Heart left ventricle (tissue), 16 donors: ENCODE measurements at regions not wholly inside any gene's neighbourhood (a gene's known extent, or its start where the extent isn't known, plus 50 kb on each side); places are given as distances from the start of the nearest gene placed in this dataset.

Source experiments
- ATAC-seq, 4 donors: fragments of 200-7000 bp; cut with Tn5 transposase; one replicate each; pipeline ENCODE4 v1.9.1; 2020 to 2022; ENCODE audit warnings: moderate library complexity in 4 of 4, mild to moderate bottlenecking in 3 of 4, moderate number of reproducible peaks in 1 of 4
- DNase-seq, 5 donors: peaks; one replicate each; pipeline ENCODE4 v3.0.0-alpha.2; 2020
- H3K27ac ChIP-seq, 12 donors: fragments of 200-600 bp; sonication (generic) in 4 of 12; one replicate each; pipeline versions ENCODE4 v1.5.0 to v1.8.0; 2016 to 2022; ENCODE audit warnings: mild to moderate bottlenecking in 2 of 12
- H3K27me3 ChIP-seq, 9 donors: fragments of 200-600 bp; sonication (generic) in 2 of 9; one replicate each; pipeline versions ENCODE4 v1.5.1 to v1.8.0; 2016 to 2022; ENCODE audit warnings: mild to moderate bottlenecking in 3 of 9
- H3K36me3 ChIP-seq, 9 donors: fragments of 200-600 bp; sonication (generic) in 2 of 9; one replicate each; pipeline versions ENCODE4 v1.5.0 to v1.8.0; 2018 to 2022; ENCODE audit warnings: mild to moderate bottlenecking in 2 of 9
- H3K4me1 ChIP-seq, 12 donors: fragments of 200-600 bp; sonication (generic) in 4 of 12; one replicate each; pipeline versions ENCODE4 v1.5.0 to v1.8.0; 2016 to 2022; ENCODE audit warnings: mild to moderate bottlenecking in 3 of 12
- H3K4me3 ChIP-seq, 12 donors: fragments of 200-600 bp; sonication (generic) in 4 of 12; one replicate each; pipeline versions ENCODE4 v1.5.0 to v1.8.0; 2017 to 2022; ENCODE audit warnings: mild to moderate bottlenecking in 9 of 12, moderate library complexity in 4 of 12
- H3K9me3 ChIP-seq, 12 donors: fragments of 200-600 bp; sonication (generic) in 4 of 12; one replicate each; pipeline versions ENCODE4 v1.5.0 to v1.8.0; 2016 to 2022; ENCODE audit warnings: mild to moderate bottlenecking in 1 of 12
- POLR2A ChIP-seq, 2 donors: fragments of 450-650 bp; IDR thresholded peaks; one replicate each; pipeline ENCODE4 v1.6.1; 2017; ENCODE audit warnings: antibody characterized with exemption in 2 of 2, mild to moderate bottlenecking in 2 of 2, moderate library complexity in 2 of 2
- WGBS, 4 donors: extraction: QIAGEN DNeasy Blood & Tissue Kit in 2 of 4; methylation state at CpG; one replicate each; pipeline versions ENCODE4 v1.1.5 to v1.1.7; 2013 to 2018; 5-methylcytosine and 5-hydroxymethylcytosine counted together
- intact Hi-C, 10 donors: fragments of 100-400 bp; cut with DNase I; formaldehyde crosslinking; loops; one replicate each; pipeline versions ENCODE4 v1.11.1 to v1.14.2; 2022
- TF ChIP-seq, protein P1 (sequence below), 12 donors: fragments of 200-600 bp; sonication (generic) in 4 of 12; IDR thresholded peaks; one replicate each; pipeline versions ENCODE4 v1.5.0 to v1.8.0; 2018 to 2022; ENCODE audit warnings: antibody characterized with exemption in 12 of 12, mild to moderate bottlenecking in 5 of 12
- donor health status: ischemic (EF 13 %, LVEDD 7.1; RV severe dilation, severe dysfunction).
- donor health status: healthy with polysubstance abuse.
- donor health status: DM: no; HTN: yes; CAD: no.
- donor health status: DM: no; HTN: no; CAD: no.
- donor health status: ischemic (EF 25% LVEDD 6.9; RV normal size, moderate dysfunction).
- donor health status: ischemic (EF 25% LVEDD 5.7; RV mildly dilated, moderate dysfunction).
- donor health status: healthy.
- donor health status: DM: yes; HTN: yes; CAD: no.
- donor health status: ischemic (EF 35%, LVEDD 5.7; RV mildly dilated, moderate dysfunction).
- donor health status: nonischemic (EF 11% LVEDD 7.7; RV severe dilation, severe dysfunction).
- donor health status: DM: yes; HTN: yes; CAD: no.
- donor health status: PGD.
- donor health status: ischemic (EF 29% LVEDD 5.4; RV normal size, mild dysfunction).
- donor health status: nonischemic (EF 23%, LVEDD 6.1; RV moderate dilation, normal function).

DNA sequence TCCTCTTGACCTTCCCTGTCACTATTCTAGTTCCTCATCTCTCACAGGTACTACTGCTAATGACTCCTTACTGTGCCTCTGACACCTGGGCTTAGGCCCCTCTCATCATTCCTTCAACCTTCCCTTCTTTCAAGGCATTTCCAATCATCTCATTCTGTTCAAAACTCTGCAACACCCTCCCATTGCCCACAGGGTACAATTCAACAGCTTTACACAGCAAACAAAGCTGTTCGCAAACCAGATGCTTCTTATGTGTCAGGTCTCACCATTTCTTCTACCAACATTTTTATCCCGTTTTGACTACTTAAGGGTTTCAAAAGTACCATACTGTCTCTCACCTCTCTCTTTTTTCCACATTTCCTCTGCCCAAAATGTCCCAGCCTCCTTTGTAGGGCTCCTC is 84.4 kb upstream of the ID4 start:
- Histone ChIP-seq H3K27ac (no peak overlapping the region), H3K9me3 (no peaks in the 10 kb centered on the region), H3K4me1 (no peaks in the 10 kb centered on the region), H3K4me3 (no peak overlapping the region), H3K36me3 (no peaks in the 10 kb centered on the region), H3K27me3 (no peaks in the 10 kb centered on the region)
- ATAC-seq (no peak), DNase-seq (no peak)
- intact Hi-C loops: no loop called here
- TF ChIP-seq, protein P1, sequence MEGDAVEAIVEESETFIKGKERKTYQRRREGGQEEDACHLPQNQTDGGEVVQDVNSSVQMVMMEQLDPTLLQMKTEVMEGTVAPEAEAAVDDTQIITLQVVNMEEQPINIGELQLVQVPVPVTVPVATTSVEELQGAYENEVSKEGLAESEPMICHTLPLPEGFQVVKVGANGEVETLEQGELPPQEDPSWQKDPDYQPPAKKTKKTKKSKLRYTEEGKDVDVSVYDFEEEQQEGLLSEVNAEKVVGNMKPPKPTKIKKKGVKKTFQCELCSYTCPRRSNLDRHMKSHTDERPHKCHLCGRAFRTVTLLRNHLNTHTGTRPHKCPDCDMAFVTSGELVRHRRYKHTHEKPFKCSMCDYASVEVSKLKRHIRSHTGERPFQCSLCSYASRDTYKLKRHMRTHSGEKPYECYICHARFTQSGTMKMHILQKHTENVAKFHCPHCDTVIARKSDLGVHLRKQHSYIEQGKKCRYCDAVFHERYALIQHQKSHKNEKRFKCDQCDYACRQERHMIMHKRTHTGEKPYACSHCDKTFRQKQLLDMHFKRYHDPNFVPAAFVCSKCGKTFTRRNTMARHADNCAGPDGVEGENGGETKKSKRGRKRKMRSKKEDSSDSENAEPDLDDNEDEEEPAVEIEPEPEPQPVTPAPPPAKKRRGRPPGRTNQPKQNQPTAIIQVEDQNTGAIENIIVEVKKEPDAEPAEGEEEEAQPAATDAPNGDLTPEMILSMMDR (IDR thresholded peaks at IDR 0.05): no peak
- no peak for TF ChIP-seq POLR2A (IDR thresholded peaks at IDR 0.05)
- 79 to 83% (median 82%) methylated on average over 2 of the region's 2 CpGs for WGBS, 4 donors

DNA sequence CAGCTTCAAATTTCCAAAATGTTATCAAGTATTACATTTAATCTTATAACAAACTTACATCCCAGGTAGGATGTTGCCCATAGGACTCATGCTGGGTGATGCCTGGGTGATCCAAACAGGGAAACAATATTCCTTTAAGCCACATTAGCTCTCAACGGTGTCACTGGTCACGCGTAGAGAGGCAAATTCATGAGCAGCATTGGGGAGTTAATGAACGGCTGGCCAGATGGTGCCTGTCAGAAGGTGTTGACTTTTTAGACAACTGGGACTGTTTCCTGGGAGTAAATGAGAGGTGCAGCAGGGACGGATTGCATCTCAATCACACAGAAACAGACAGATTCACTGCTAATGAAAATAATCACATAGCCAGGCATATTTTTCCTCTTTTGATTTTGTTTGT is 83.3 kb upstream of the ID4 start:
- 25 to 45% (median 39%) methylated on average over 5 of the region's 5 CpGs for WGBS, 4 donors
- TF ChIP-seq, protein P1 (IDR thresholded peaks at IDR 0.05): no peak
- no peak for TF ChIP-seq POLR2A (IDR thresholded peaks at IDR 0.05)
- H3K9me3 ChIP-seq: no peaks in the 10 kb centered on the region
- ATAC-seq (no peak), DNase-seq (no peak)
- H3K4me1 ChIP-seq: no peaks in the 10 kb centered on the region
- H3K27me3 ChIP-seq: no peaks in the 10 kb centered on the region
- H3K36me3 ChIP-seq: no peaks in the 10 kb centered on the region
- H3K27ac ChIP-seq: no peak overlapping the region
- H3K4me3 ChIP-seq: no peak overlapping the region
- intact Hi-C loops: no loop called here

DNA sequence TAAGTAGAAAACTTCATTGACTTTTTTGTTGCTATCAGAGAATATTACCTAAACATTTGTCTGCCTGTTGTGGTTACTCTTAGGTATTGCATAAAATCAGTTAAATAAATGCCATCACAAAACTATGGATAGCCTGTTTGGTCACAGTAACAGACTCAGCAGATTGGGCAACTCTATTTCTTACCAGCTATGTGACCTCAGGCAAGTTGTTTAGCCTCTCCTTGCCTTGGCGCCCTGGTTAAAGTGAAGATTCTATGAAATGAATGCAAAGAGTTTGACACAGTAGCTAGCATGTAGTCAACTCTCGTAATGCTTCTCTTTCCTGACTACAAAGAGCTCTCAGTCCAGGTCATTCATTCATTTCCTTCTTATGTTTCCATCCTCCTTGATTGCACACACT is 82.5 kb upstream of the ID4 start:
- DNase-seq: no peak
- H3K9me3 ChIP-seq: no peaks in the 10 kb centered on the region
- intact Hi-C loops: no loop called here
- no peaks in the 10 kb centered on the region for H3K36me3 ChIP-seq
- H3K27me3 ChIP-seq: no peaks in the 10 kb centered on the region
- TF ChIP-seq, protein P1 (IDR thresholded peaks at IDR 0.05): no peak
- no peak overlapping the region for H3K4me3 ChIP-seq
- ATAC-seq: no peak
- H3K27ac ChIP-seq: no peak overlapping the region
- H3K4me1 ChIP-seq: no peaks in the 10 kb centered on the region
- 81 to 89% (median 85%) methylated on average over 2 of the region's 2 CpGs for WGBS, 4 donors

DNA sequence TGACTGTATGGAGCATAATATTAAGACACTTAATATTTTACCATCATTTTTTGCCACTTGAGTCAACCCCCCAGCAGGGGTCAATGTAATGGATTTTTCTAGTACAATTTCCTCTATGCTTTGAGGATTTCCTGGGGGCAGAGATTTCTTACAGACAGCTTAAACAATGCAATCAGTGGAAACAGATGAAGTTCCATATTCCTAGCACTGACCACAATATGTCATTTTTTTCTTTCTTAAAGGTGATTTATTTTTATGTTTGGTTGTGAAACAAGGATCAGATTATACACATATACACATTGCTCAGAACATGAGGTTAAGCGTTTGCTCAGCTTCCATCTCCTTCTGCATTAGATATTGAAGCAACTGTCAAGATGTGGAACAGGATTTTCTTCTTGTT is 82.0 kb upstream of the ID4 start:
- H3K36me3 ChIP-seq: no peaks in the 10 kb centered on the region
- no peaks in the 10 kb centered on the region for H3K9me3 ChIP-seq
- ATAC-seq (no peak), DNase-seq (no peak)
- WGBS, 4 donors: 39 to 83% (median 81%) methylated on average over 1 of the region's 1 CpG
- H3K4me3 ChIP-seq: no peak overlapping the region
- intact Hi-C loops: no loop called here
- H3K27ac ChIP-seq: no peak overlapping the region
- no peaks in the 10 kb centered on the region for H3K27me3 ChIP-seq
- H3K4me1 ChIP-seq: no peaks in the 10 kb centered on the region
- no peak for TF ChIP-seq POLR2A (IDR thresholded peaks at IDR 0.05)
- TF ChIP-seq, protein P1 (IDR thresholded peaks at IDR 0.05): no peak
